Stimulated activated CD8-positive, alpha-beta memory T cell treated with anti-CD3 and anti-CD28 coated beads, Interleukin-15, amount 100 ng/mL, for 4 hours (primary cell): ENCODE measurements at regions not wholly inside any gene's neighbourhood (a gene's known extent, or its start where the extent isn't known, plus 50 kb on each side); places are given as distances from the start of the nearest gene placed in this dataset.
"Not testable (repeated sequence)": the region's sequence is repeated elsewhere in the genome, so short reads cannot be mapped to it uniquely, and the experiment has no call there.

Experiments
- DNase-seq, 2 donors: peaks; one replicate each; pipeline ENCODE4 v3.0.0-alpha.2; 2020; ENCODE audit warnings: low read depth in 2 of 2

DNA sequence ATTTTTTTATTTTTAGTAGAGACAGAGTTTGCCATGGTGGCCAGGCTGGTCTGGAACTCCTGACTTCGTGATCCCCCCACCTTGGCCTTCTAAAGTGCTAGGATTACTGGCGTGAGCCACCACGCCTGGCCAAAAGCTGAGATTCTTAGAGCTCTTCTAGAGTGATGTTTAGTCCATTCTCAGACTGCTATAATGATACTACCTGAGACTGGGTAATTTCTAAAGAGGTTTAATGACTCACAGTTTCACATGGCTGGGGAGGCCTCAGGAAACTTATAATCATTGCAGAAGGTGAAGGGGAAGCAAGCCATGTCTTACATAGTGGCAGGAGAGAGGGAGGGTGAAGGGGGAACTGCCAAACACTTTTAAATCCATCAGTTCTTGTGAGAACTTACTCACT, 1804.9 kb upstream of the LRRTM1 start:
- DNase-seq, result no peak

DNA sequence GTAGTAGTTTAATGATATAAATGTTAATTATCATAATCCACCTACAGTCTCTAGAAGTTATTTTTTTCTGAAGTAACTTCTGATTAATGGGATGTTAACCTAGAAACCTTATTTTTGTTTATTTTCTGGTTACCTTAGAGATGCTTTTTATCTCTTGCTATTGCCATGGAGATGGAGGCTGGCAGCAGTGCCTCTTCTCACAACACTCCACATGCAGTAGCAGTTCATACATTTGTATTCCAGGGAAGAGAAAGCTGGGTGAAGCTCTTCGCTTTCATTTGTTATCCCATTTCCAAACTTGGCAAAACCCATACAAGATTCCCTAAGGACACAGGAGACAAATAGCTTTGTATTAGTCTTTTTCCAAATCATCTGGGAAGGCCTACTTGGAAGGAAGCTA, 1794.1 kb upstream of the LRRTM1 start:
- no peak for DNase-seq

DNA sequence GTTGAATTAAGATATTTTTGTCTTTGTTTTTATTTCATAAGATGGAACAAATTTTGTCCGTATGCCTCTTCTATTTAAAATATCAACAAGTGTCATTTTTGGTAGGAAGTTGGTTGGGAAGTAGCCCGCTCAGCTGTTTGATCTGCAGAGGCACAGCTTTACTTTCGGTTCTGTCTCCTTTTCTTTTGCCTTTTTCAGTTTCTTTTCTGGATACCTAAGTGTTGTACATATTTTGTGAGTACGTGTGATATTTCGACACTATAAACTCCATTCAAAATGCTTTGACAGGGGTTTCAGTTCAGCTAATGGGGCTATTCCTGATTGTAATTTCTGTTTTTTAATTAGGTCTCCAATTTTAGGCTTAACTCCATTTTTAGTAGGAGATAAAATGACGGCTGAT, 1785.0 kb upstream of the LRRTM1 start:
- no peak for DNase-seq

DNA sequence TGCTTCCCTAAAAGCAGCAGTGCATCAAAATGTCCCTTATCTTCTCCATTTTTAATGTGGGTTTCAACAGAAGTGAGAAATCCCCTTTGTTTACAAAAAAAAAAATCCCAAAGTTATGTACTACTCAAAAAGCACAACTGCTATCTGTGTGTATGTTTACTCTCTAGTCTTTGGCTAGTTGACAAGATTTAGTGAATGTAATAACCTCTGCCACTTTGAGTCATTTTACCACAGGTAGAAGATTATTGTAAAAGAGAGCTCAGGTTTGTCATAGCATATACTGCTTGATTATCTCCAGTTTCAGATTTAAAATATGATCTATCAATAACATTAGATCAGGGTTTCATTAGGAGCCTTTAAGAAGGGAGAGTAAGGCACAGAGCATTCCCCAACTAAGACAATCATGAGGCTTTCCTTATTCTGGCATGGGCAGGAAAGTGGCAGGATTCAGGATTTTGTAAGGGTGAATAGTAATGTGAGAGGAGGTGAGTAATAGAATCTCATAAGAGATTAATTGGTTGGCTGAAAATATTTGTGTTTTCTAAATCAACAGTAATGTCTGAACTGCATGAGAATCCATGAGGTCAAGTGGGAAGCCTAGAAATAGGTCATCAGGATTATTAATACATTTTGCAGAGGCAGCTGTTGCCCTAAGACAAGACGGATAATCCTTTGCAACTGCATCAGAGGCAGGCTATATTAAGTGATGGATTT, 1780.3 kb upstream of the LRRTM1 start:
- no peak for DNase-seq

DNA sequence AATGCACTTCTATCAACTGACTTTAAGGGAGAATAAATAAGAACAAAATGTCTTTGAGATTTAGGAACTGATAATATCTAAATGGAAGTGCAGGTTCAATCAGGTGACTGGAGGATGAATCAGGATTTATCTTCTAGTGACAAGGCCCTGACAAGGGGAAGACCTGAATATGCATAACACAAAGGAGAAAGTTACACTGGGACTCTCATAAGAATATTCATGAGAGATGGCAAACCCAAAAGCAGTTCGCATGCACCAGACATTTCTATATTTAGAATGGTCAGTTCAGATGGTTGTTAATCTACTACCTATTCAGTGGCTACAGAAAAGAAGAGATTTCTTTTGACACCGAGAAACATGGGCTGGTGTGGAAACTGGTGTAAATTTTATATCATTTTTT, 1771.3 kb upstream of the LRRTM1 start:
- DNase-seq, result no peak

DNA sequence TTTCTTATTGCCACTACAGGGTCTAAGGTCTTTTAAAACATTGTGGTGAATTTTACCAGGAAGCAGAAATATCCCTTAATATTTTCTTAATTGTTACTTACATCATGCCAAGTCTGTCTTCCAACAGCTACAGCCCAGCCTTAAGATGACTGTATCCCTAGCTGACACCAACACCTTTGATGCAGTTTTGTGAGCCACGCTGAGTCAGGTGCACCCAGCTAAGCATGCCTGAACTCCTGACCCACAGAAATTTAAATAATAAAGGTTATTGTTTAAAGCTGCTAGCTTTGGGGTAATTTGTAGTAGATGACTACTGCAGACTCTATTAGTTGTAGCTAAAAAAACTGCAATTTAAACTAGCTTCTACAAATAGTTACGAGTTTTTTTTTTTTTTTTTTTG, 1757.9 kb upstream of the LRRTM1 start:
- no peak for DNase-seq

DNA sequence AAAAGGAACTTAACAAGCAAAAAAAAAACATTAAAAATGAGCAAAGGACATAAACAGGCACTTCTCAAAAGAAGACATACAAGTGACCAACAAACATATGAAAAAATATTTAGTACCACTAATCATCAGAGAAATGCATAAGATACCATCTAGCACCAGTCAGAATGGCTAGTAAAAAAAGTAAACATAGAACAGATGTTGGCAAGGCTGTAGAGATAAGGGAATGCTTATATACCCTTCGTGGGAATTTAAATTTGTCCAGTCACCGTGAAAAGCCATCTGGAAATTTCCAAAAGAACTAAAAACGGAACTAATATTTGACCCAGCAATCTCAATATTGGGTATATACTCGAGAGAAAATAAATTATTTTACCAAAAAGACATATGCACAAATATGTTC, 1751.3 kb upstream of the LRRTM1 start:
- no peak for DNase-seq

DNA sequence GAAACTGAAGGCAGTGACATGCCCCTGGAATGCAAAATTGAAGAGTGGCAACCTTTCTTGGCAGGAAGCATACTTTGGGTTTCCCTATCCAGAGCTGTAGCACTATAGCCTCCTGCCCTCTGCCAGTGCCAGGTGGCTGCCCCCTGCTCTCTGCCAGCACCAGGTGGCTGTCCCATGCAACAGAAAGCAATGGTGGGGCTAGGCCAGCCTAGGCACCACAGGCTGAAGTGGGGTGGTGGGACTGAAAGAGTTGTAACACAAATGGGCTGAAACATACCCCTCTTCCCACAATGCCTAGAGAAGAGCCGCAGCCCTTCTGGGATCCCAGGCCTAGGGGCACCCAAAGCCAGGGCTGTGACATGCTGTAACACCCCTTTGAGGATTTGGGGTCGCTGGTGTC, 1739.3 kb upstream of the LRRTM1 start:
- DNase-seq, result no peak

DNA sequence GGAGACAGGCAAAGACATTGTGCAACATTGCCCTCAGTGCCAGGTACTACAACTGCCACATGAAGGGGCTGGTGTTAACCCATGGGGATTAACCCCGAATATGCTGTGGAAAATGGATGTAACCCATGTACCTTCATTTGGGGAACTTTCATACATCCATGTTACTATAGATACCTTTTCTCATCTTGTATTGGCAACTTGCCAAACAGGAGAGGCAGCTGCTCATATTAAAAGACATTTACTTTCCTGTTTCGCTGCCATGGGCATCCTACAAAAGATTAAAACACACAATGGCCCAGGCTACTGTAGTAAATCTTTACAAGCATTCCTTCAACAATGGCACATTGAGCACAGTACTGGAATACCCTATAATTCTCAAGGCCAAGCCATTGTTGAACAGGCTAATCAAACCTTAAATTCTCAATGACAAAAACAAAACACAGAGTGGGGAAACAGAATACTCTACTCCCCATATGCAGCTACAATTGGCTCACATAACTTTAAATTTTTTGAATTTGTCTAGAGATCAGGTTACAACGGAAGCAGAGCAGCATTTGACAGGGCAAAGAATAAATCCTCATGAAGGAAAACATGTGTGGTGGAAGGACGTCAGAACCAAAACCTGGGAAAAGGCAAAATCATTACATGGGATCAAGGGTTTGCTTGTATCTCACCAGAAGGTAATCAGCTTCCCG, 1723.5 kb upstream of the LRRTM1 start:
- no peak for DNase-seq

DNA sequence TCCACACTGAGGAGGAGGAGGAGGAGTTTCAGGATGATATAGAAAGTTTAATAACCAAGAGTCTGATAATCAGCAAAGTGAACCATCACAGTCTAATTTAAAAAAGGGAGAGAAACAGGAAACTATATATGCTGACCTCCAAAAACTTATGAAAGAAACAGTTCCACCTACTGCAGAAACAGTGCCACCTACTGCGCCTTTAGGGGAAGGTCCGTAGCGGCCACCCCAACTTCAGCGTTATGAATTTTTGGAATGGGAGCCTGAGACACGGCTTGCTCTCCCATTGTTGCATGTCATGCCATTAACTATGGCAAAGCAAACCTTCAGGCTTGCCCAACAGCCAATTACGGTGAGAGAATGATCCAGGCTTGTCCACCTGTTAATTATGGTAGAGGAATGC, 1719.2 kb upstream of the LRRTM1 start:
- no peak for DNase-seq

DNA sequence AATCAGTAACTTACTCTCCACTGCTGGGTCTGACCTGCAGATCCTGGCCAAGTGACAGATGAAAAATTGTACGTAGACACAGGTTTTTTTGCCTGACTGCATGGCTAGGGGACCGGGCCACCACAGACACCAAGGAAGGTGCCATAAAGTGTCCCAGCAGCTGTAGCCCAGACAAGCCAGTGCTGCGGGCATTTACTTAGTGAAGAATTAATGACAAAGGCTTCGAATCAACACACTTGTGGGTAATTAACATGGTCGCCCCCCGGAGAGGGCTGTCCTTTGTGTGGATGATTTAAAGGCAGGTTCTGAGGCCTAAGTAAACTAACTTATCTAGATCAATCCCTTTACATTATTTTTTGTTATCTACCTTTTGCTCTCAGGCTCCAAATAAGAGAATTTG, 1709.1 kb upstream of the LRRTM1 start:
- no peak for DNase-seq

DNA sequence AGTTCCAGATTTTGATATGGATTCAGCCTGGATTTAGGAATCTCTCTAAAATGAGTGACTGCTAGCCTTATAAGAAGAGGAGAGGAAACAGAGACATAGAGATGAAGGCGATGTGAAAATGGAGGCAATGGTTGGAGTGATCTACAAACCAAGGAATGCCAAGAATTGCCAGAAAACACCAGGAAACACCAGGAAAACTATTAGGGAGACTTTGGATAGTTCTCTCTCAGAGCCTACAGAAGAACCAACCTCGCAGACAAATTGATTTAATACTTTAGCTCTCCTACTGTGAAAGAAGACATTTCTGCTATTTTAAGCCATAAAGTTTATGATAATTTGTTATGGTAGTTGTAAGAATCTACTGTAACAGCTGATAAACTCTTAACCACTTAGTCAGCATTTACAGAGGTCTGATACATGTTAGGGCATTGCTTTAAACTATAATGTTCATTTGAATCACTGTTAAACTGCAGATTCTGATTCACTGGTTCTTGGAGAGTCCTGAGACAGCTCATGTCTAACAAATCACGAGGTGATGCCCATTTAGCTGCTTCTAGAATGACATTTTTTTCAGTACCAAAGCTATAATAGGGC, 1702.6 kb upstream of the LRRTM1 start:
- no peak for DNase-seq

DNA sequence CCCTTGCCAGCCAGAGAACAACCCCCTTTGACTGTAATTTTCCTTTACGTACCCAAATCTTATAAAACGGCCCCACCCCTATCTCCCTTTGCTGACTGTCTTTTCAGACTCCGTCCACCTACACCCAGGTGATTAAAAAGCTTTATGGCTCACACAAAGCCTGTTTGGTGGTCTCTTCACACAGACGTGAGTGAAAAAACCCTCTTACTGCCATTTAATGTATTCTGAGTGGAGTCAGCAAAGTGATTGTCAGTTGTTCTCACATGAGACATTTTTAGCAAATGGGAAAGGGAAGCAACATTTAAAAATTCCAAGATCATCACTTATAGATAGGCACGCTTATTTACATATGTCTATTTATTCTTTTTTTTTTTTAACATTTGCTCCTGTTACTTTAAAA, 1701.3 kb upstream of the LRRTM1 start:
- DNase-seq, result not testable (repeated sequence)

DNA sequence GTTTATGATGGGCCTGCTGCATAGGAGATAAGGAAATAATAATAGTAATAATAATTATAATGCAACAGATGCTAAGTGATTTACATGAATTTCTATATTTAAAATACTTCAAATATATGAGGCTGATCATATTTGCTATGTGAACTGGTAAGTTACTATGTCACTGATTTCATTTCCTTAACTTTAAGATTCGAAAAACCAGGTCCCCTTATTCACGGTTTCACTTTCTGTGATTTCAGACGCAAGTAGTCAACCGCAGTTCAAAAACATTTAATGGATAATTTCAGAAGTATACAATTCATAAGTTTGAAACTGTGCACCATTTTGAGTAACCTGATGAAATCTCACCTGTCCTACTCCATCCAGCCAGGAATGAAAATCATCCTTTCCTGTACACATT, 1697.1 kb upstream of the LRRTM1 start:
- DNase-seq, result no peak

DNA sequence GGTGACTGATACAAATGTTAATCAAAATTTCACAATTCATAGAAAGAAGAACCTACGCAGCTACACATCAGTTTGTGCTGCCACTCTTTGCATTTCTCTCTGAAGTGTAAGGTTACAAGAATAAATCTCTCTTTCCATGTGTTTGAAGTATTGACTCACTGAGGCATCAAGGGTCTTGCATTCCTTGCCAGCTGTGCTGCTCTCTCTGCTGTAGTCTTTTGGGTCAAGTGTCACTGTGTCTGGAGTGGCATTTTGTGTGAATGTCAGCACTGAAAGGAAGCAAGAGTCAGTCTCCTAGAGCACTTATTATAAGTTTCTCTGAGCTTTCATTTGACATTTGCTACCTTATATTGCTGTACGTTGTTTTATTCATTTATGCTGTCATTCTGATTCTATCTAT, 1696.1 kb upstream of the LRRTM1 start:
- no peak for DNase-seq

DNA sequence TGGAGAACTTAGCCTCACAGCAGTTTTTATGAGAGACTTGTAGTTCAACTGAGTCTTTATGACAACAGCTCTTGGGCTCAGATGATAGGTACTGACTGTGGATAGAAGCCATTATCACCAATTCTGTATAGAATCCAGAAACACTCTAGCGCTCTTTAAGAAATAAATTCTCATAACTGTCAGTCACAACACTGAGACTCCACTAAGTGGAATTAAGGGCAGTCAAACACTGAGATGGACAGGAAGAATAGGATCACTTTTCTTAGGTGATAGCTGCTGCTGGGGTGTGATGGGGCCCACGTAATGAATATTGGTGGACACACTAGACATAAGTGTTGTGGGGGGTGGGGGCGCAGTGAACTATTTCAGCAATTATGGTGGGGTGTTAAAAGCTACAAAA, 1691.8 kb upstream of the LRRTM1 start:
- DNase-seq, result no peak

DNA sequence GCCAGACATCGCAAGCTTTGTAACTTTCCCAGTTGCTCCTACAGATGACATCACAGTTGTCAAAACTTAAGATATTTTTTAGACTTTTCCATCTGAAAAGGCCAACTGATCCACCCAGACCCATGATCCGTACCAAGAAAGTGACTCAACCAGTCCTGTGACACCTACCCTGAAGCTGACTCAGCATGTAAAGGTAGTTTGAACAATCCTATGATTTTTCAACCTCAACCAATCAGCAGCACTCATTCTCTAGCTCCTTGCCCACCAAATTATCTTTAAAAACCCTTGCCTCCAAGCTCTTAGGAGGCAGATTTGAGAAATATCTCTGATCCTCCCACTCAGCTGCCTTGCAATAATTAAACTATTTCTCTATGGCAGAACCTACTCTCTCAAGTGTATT, 1686.7 kb upstream of the LRRTM1 start:
- no peak for DNase-seq

DNA sequence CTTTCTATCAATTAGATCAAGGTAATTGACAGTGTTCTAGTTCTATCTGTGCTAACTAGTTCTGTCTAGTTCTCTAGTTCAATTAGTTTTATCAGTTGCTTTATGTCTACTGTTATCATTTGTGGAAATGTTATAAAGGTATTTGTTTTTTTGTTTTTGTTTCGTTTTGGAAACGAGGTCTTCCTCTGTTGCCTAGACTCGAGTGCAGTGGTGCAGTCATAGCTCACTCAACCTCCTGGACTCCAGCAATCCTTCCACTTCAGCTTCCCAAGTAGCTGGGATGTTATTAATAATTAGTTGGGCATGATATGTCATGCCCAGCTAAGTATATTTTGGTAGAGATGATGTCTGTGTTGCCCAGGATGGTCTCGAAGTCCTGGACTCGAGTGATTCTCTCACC, 1682.8 kb upstream of the LRRTM1 start:
- no peak for DNase-seq

DNA sequence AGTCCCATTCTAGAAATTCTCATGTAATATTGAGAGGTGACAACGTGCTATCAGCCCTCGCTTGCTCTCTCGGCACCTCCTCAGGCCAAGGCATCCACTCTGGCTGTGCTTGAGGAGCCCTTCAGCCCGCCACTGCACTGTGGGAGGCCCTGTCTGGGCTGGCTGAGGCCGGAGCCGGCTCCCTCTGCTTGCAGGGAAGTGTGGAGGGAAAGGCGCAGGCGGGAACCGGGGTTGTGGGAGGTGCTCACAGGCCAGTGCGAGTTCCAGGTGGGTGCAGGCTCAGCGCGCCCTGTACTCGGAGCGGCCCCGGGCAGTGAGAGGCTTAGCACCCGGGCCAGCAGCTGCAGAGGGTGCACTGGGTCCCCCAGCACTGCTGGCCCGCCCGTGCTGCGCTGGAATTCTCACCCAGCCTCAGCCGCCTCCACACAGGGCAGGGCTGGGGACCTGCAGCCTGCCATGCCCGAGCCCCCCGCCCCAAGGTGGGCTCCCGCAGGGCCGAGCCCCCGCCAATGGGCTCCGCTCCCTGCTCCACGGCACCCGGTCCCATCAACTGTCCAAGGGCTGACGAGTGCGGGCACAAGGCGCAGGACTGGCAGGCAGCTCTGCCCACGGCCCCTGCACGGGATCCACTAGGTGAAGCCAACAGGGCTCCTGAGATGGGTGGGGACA, 1680.6 kb upstream of the LRRTM1 start:
- DNase-seq, result no peak

DNA sequence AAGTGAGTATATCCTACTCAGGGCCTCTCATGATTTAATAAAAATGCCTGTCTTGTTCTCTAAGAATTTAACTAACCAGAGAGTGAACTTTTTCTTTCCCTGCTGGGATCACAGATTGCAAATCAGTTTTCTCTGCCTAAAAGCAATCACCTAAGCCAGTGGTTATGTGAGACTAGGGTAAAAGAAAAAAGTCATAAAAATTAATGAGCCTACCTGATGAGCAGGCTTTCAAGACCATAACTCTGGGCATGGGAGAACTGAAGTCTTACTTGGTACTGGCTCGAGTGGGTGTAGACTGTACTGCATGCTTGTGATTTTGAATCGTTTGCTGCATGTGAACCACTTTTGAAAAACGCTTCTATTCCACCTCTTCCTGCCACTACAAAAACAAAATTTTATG, 1677.0 kb upstream of the LRRTM1 start:
- DNase-seq, result no peak

DNA sequence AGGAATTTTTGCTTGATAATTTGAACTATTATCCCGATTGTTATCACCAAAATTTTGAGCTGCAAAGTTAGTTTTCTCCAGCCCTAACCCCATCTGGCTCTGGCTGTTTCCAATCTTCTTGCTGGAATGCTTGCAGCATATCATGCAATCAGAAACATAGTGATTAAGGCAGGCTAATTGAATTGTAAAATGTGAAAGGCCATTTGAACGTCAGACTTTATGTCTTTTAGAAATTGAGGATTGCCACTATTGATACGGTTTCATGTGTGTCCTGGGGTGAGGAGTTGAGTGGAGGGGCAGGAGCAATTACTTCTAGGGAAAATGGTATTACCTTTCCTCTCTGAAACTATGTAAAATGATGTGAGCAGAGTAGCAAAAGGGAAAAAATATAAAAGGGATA, 1674.5 kb upstream of the LRRTM1 start:
- DNase-seq, result no peak

DNA sequence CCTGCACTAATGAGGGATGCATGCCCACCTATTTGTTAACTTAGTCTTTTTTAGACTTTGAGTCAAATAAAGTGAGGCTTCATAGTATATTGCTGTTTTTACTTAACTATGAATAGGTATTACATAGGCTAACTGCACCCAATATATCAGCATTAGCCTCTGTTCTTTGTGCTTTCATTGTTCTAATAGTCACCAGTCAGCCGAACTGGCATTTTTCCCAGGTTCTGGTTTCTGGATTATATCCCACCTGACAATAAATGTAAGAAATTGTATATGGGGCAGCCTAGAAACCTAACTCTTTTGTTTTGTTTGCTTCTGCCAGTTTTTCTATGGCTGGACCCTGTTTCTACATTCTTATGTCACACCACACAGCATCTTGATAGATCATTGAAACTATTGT, 1672.4 kb upstream of the LRRTM1 start:
- DNase-seq, result no peak

DNA sequence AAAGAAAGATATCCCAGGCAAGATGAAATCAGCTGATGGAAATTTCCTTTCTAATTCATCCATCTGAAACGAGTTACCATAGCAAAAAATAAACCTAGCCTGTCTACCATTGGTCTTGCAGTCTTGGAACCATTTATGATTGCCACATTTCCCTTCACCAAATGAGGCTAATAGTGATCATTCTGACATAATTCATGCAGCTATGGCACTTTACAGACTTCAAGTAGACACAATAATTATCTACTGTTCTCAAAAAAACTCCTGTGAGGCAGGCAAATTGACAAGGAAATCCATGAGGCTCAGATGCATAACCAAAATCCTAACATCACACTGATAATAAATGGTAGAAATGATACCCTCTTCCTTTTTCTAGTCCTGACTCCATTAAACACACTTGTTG, 1669.7 kb upstream of the LRRTM1 start:
- DNase-seq, result no peak
